ENCODE measurements at regions not wholly inside any gene's neighbourhood (a gene's known extent, or its start where the extent isn't known, plus 50 kb on each side); places are given as distances from the start of the nearest gene placed in this dataset.
A peak's percentile ranks its signal among the peaks of the same experiment; 100 is the strongest.

- no peak for DNase-seq
Measured at GRCh38 chr5:125149110-125149509, 402.7 kb upstream of the ZNF608 start.

GRCh38 chr5:125149527-125149926, 403.1 kb upstream of the ZNF608 start:
- DNase-seq = no peak

- no peak for DNase-seq
Measured at GRCh38 chr5:125150041-125150669, 403.7 kb upstream of the ZNF608 start.

- DNase-seq = no peak
Measured at GRCh38 chr5:125151150-125151900, 404.9 kb upstream of the ZNF608 start.

GRCh38 chr5:125152044-125152443, 405.6 kb upstream of the ZNF608 start:
- DNase-seq = no peak

GRCh38 chr5:125152461-125153189, 406.2 kb upstream of the ZNF608 start:
- no peak for DNase-seq

- DNase-seq = no peak
Measured at GRCh38 chr5:125153231-125153630, 406.8 kb upstream of the ZNF608 start.

GRCh38 chr5:125154301-125155110, 408.1 kb upstream of the ZNF608 start:
- DNase-seq = no peak

- peak; percentile 75 for DNase-seq
Measured at GRCh38 chr5:125160787-125161502, 414.5 kb upstream of the ZNF608 start.

GRCh38 chr5:125162714-125163113, 416.3 kb upstream of the ZNF608 start:
- DNase-seq = no peak

GRCh38 chr5:125169396-125169795, 423.0 kb upstream of the ZNF608 start:
- no peak for DNase-seq

- no peak for DNase-seq
Measured at GRCh38 chr5:125171641-125172040, 425.2 kb upstream of the ZNF608 start.

GRCh38 chr5:125175348-125176004, 429.0 kb upstream of the ZNF608 start:
- DNase-seq = no peak

- DNase-seq = no peak
Measured at GRCh38 chr5:125176005-125176390, 429.6 kb upstream of the ZNF608 start.

- DNase-seq = no peak
Measured at GRCh38 chr5:125177340-125177739, 430.9 kb upstream of the ZNF608 start.

GRCh38 chr5:125179612-125180011, 433.2 kb upstream of the ZNF608 start:
- DNase-seq = no peak

GRCh38 chr5:125180231-125180829, 433.9 kb upstream of the ZNF608 start:
- DNase-seq = no peak

- no peak for DNase-seq
Measured at GRCh38 chr5:125181159-125181558, 434.7 kb upstream of the ZNF608 start.

- no peak for DNase-seq
Measured at GRCh38 chr5:125181955-125182354, 435.5 kb upstream of the ZNF608 start.

- DNase-seq = no peak
Measured at GRCh38 chr5:125185740-125186139, 439.3 kb upstream of the ZNF608 start.

- no peak for DNase-seq
Measured at GRCh38 chr5:125186911-125187375, 440.5 kb upstream of the ZNF608 start.

All from islet precursor cell (in vitro differentiated cells).